Non-pigmented ciliary epithelial cell (primary cell): ENCODE measurements at regions not wholly inside any gene's neighbourhood (a gene's known extent, or its start where the extent isn't known, plus 50 kb on each side); places are given as distances from the start of the nearest gene placed in this dataset.

Experiments used
- DNase-seq: peaks from one replicate; pipeline ENCODE4 v3.0.0-alpha.2; 2010; ENCODE audit warnings: low read depth

DNA sequence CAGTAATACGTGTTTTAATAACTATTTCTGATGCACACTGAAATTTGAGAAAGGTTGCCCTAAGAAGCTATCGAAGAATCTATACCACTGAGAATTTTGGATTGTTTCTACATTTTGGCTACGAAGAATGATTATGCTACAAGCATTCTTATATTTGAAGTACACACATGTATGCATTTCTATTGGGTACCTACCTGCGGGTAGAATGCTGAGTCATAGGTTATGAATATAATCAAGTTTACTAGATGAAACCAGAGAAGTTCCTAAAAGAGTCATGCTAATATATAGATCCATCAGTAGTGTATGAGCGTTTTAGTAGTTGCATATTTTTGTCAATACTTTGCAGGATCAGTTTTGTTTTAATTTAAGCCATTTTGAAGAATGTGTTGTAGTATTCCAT lies 62.0 kb upstream of the PCDH20 start:
- no peak for DNase-seq

DNA sequence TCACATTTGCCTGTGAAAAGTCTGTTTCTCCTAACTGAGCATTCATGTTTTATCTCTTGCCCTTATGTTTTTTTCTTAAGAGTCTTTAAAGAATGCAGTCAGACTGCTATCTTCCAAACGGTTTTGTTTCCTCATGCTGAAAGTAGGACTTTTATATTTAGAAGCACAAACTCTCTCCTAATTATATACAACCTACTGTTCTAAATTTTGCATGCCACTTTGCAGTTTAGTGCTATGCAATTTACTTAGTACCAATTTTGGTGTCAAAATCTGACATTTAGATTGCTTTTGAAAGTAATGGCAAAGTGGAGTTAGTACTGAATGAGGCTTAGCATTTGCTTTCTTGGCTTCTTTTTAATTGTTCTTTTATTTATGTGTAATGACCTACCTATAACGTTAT lies 55.1 kb upstream of the PCDH20 start:
- DNase-seq: no peak

DNA sequence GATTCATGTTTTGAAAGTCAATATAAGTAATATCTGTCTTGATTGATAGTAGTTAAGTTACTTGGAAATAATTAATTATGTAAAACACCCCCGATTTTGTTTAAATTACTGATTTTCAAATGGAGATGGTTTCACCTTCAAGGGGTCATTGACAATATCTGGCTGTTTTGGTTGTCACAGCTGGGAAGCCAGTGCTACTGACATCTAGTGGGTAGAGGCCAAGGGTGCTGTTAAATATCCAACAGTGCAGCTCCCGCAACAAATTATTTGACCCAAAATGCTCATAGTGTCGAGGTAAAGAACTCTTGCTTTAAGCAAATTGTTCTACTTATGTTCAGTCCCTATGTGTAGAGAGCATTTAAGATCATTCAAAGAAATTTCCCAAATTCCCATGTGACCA lies 50.6 kb upstream of the PCDH20 start:
- DNase-seq: no peak
